DND-41 (cell line): ENCODE measurements at regions not wholly inside any gene's neighbourhood (a gene's known extent, or its start where the extent isn't known, plus 50 kb on each side); places are given as distances from the start of the nearest gene placed in this dataset.

ENCODE experiments used
- EZH2 ChIP-seq: IDR thresholded peaks from 3 replicates; pipeline ENCODE4 v1.6.1; 2012; ENCODE audit warnings: borderline replicate concordance, low read depth, mild to moderate bottlenecking, moderate library complexity, low read length, inconsistent platforms; ENCODE audit not compliant: severe bottlenecking
- TF ChIP-seq, protein P1 (sequence below): IDR thresholded peaks from 2 replicates; pipeline ENCODE4 v1.5.1; 2012; ENCODE audit warnings: borderline replicate concordance, low read length, moderate library complexity, mild to moderate bottlenecking; ENCODE audit not compliant: poor library complexity, severe bottlenecking; ENCODE audit errors: extremely low read depth

DNA sequence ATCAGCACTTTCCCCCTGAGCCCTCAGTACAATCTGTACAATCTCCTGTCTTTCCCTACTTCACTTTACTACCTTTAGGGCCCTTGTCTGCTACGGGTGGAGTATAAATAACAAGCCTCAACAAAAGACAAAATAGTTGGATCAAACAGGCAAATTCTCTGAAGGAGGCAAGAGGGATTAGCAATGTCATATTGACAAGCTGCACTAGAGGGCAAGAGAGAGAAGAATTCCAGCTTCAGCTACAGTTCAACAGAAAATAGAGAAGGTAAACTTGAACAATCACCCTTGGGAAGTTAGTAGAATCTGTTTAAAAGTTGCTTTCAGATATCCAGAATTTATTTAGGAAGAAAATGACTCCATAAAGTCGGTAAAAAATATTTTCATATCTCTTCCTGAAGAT is 68.4 kb upstream of the IZUMO3 start:
- TF ChIP-seq, protein P1, sequence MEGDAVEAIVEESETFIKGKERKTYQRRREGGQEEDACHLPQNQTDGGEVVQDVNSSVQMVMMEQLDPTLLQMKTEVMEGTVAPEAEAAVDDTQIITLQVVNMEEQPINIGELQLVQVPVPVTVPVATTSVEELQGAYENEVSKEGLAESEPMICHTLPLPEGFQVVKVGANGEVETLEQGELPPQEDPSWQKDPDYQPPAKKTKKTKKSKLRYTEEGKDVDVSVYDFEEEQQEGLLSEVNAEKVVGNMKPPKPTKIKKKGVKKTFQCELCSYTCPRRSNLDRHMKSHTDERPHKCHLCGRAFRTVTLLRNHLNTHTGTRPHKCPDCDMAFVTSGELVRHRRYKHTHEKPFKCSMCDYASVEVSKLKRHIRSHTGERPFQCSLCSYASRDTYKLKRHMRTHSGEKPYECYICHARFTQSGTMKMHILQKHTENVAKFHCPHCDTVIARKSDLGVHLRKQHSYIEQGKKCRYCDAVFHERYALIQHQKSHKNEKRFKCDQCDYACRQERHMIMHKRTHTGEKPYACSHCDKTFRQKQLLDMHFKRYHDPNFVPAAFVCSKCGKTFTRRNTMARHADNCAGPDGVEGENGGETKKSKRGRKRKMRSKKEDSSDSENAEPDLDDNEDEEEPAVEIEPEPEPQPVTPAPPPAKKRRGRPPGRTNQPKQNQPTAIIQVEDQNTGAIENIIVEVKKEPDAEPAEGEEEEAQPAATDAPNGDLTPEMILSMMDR: no peak
- no peak for TF ChIP-seq EZH2
